K562 (cell line): ENCODE measurements at regions not wholly inside any gene's neighbourhood (a gene's known extent, or its start where the extent isn't known, plus 50 kb on each side); places are given as distances from the start of the nearest gene placed in this dataset.

Experiments used
- ATAC-seq: fragments of 200-7000 bp; cut with Tn5 transposase; 3 replicates; pipeline ENCODE4 v1.9.1; 2020; ENCODE audit warnings: moderate library complexity
- BruUV-seq: library from RNA; stranded (reverse); fragments of 400-500 nt; replicated peaks from 2 replicates; lab custom pipeline; 2021; lab: Mats Ljungman, UMichigan
- CTCF ChIA-PET: fragments of 300-600 bp; formaldehyde crosslinking; extraction: SDS; loops from one replicate; lab custom pipeline; 2021; ENCODE audit warnings: low intra/inter-chr PET ratio; lab: Yijun Ruan, JAX
- POLR2A ChIA-PET: fragments of 300-600, 350-650 bp; sonication (Branson Sonifier 250); formaldehyde crosslinking; extraction: SDS; loops from one replicate; lab custom pipeline; 2021; ENCODE audit warnings: antibody characterized with exemption, inconsistent platforms; lab: Yijun Ruan, JAX
- DNase-seq, 4 experiments: peaks; one replicate each; pipeline versions ENCODE4 v3.0.0 to v3.0.0-alpha.2; 2011 to 2018; ENCODE audit warnings: low spot score in 3 of 4, mixed read lengths in 3 of 4; ENCODE audit errors: extremely low read depth in 1 of 4
- FAIRE-seq: peaks from 2 replicates; lab custom pipeline; 2011; peaks lifted over from hg19 to GRCh38; lab: Jason Lieb, UNC
- H2AFZ ChIP-seq: 2 replicates; pipeline ENCODE4 v1.6.0; 2011; ENCODE audit warnings: low read depth, low read length, control low read depth, inconsistent platforms
- H3K27ac ChIP-seq: fragments of 200-600 bp; 3 replicates; pipeline ENCODE4 v1.8.0; 2011; ENCODE audit warnings: low read depth, mild to moderate bottlenecking, control low read depth, inconsistent platforms, low read length, moderate library complexity, mixed read lengths; ENCODE audit errors: extremely low read depth
- H3K27me3 ChIP-seq, 2 experiments: fragments of 300-600 bp in 1 of 2; 2 replicates in 1 of 2; 3 replicates in 1 of 2; pipeline versions ENCODE4 v1.6.0 to v1.8.0; 2011; ENCODE audit warnings: inconsistent platforms in 2 of 2, low read length in 2 of 2, mild to moderate bottlenecking in 1 of 2, mixed read lengths in 1 of 2, moderate library complexity in 1 of 2; ENCODE audit not compliant: control insufficient read depth in 2 of 2, insufficient read depth in 2 of 2
- H3K36me3 ChIP-seq: fragments of 300-600 bp; 3 replicates; pipeline ENCODE4 v1.8.0; 2011; ENCODE audit warnings: mild to moderate bottlenecking, low read length, inconsistent platforms; ENCODE audit not compliant: control insufficient read depth, insufficient read depth
- H3K4me1 ChIP-seq, 2 experiments: fragments of 200-600 bp in 1 of 2; replicated peaks in 1 of 2; 2 replicates in 1 of 2; 3 replicates in 1 of 2; pipeline versions ENCODE4 v1.5.1 to v1.8.0; 2011; ENCODE audit warnings: inconsistent platforms in 2 of 2, low read length in 2 of 2, mild to moderate bottlenecking in 1 of 2, mixed read lengths in 1 of 2, moderate library complexity in 1 of 2; ENCODE audit not compliant: control insufficient read depth in 2 of 2, insufficient read depth in 2 of 2
- H3K4me2 ChIP-seq: 2 replicates; pipeline ENCODE4 v1.6.1; 2011; ENCODE audit warnings: low read length, control low read depth, inconsistent platforms, mixed read lengths; ENCODE audit not compliant: insufficient read depth
- H3K4me3 ChIP-seq: fragments of 200-600 bp; sonication (generic), shearing (Covaris generic); 2 replicates; pipeline ENCODE4 v1.5.1; 2016; ENCODE audit warnings: control low read depth, inconsistent platforms
- H3K79me2 ChIP-seq: fragments of 200-600 bp; 3 replicates; pipeline ENCODE4 v1.8.0; 2011; ENCODE audit warnings: low read length, inconsistent platforms; ENCODE audit not compliant: control insufficient read depth, insufficient read depth
- H3K9ac ChIP-seq, 2 experiments: 2 replicates each; pipeline versions ENCODE4 v1.6.0 to v1.6.1; 2011; ENCODE audit warnings: low read depth in 2 of 2, low read length in 2 of 2, control low read depth in 1 of 2, inconsistent platforms in 1 of 2, mild to moderate bottlenecking in 1 of 2, mixed read lengths in 1 of 2; ENCODE audit not compliant: insufficient read depth in 1 of 2
- H3K9me1 ChIP-seq: one replicate; pipeline ENCODE4 v1.6.0; 2011; ENCODE audit warnings: inconsistent platforms, mild to moderate bottlenecking, low read length, moderate library complexity; ENCODE audit not compliant: control insufficient read depth, insufficient read depth
- H3K9me3 ChIP-seq: replicated peaks from 2 replicates; pipeline ENCODE4 v1.5.1; 2011; ENCODE audit warnings: low read depth, low read length, inconsistent platforms; ENCODE audit not compliant: control insufficient read depth, insufficient read depth
- H4K20me1 ChIP-seq: replicated peaks from 2 replicates; pipeline ENCODE4 v1.6.1; 2011; ENCODE audit warnings: low read length, inconsistent platforms, mixed read lengths; ENCODE audit not compliant: control insufficient read depth, insufficient read depth
- CCAR2 ChIP-seq: fragments of 200-400 bp; formaldehyde crosslinking; IDR thresholded peaks from 2 replicates; pipeline ENCODE4 v1.6.1; 2017; ENCODE audit warnings: mild to moderate bottlenecking, low read depth, low read length
- IRF9 ChIP-seq: fragments of 450-650 bp; IDR thresholded peaks from 2 replicates; pipeline ENCODE4 v1.6.1; 2016; ENCODE audit warnings: missing biosample characterization, missing genetic modification characterization
- OTX1 ChIP-seq: fragments of 450-650 bp; formaldehyde crosslinking; IDR thresholded peaks from 2 replicates; pipeline ENCODE4 v1.4.0; 2022; ENCODE audit warnings: mild to moderate bottlenecking
- POLR2AphosphoS2 ChIP-seq: IDR thresholded peaks from 2 replicates; pipeline ENCODE4 v1.6.1; 2012; ENCODE audit warnings: low read length, improper control_type of control experiment
- POLR2B ChIP-seq: fragments of 450-650 bp; IDR thresholded peaks from 2 replicates; pipeline ENCODE4 v1.6.1; 2018; ENCODE audit warnings: low read depth; ENCODE audit not compliant: partially characterized antibody
- RBBP5 ChIP-seq: fragments of 200-600 bp; sonication (generic); IDR thresholded peaks from 2 replicates; pipeline ENCODE4 v1.6.1; 2012; ENCODE audit warnings: borderline replicate concordance, mild to moderate bottlenecking, low read length, control low read depth, inconsistent platforms; ENCODE audit not compliant: insufficient read depth, poor library complexity, severe bottlenecking
- RNF2 ChIP-seq: sonication (generic); IDR thresholded peaks from 2 replicates; pipeline ENCODE4 v1.6.1; 2016
- SIN3B ChIP-seq: fragments of 450-650 bp; IDR thresholded peaks from 2 replicates; pipeline ENCODE4 v1.6.1; 2017; ENCODE audit warnings: low read depth, mild to moderate bottlenecking, moderate library complexity
- TFAP4 ChIP-seq: sonication (generic); formaldehyde crosslinking; IDR thresholded peaks from 2 replicates; pipeline ENCODE4 v1.8.0; 2022; ENCODE audit warnings: missing genetic modification reagents, mild to moderate bottlenecking, moderate library complexity, borderline replicate concordance
- ZNF124 ChIP-seq: sonication (generic); formaldehyde crosslinking; IDR thresholded peaks from 2 replicates; pipeline ENCODE4 v1.8.1; 2022; ENCODE audit warnings: missing genetic modification reagents
- ZNF655 ChIP-seq: fragments of 250-450 bp; sonication (Bioruptor Pico); IDR thresholded peaks from 2 replicates; pipeline ENCODE4 v1.5.0; 2021
- WGBS: fragments of 100-300 bp; shearing (Covaris generic); methylation state at CpG from one replicate; pipeline ENCODE4 v1.1.6; 2016; ENCODE audit warnings: low coverage, mixed read lengths; ENCODE audit not compliant: insufficient coverage; ENCODE audit errors: missing lambda C conversion rate; 5-methylcytosine and 5-hydroxymethylcytosine counted together
- in situ Hi-C: fragments of 300-500 bp; cut with MboI; formaldehyde crosslinking; loops from 4 replicates; pipeline ENCODE4 v1.15.0; 2018; ENCODE audit warnings: inconsistent platforms, mixed read lengths
- intact Hi-C: fragments of 100-400 bp; cut with micrococcal nuclease; formaldehyde crosslinking; loops from 2 replicates; pipeline ENCODE4 v1.14.2; 2022

- ChIA-PET CTCF (no interaction called here), POLR2A (no interaction called here)
- H3K79me2 ChIP-seq, result no peaks in the 10 kb centered on the region
- 0% methylated on average over 1 of the region's 1 CpG for WGBS
- H3K9me1 ChIP-seq, result no peaks in the 10 kb centered on the region
- DNase-seq, result no peak
- no peak overlapping the region for H2AFZ ChIP-seq
- no peaks in the 10 kb centered on the region for H3K4me1 ChIP-seq
- no peak overlapping the region for H3K27ac ChIP-seq
- intact Hi-C loops (no loop called here), in situ Hi-C loops (no loop called here)
- no peaks in the 10 kb centered on the region for H4K20me1 ChIP-seq
- ATAC-seq, result no peak
- H3K9me3 ChIP-seq, result no peaks in the 10 kb centered on the region
- no peaks in the 10 kb centered on the region for H3K36me3 ChIP-seq
- H3K9ac ChIP-seq, result no peak overlapping the region
- H3K4me2 ChIP-seq, result no peak overlapping the region
- no peaks in the 10 kb centered on the region for H3K27me3 ChIP-seq
- no TSS peak for BruUV-seq
- no peak for FAIRE-seq
- H3K4me3 ChIP-seq, result no peak overlapping the region
- TF ChIP-seq CCAR2 (no peak), OTX1 (CRISPR knock-in tag) (no peak), IRF9 (tag) (no peak), ZNF655 (CRISPR knock-in tag) (no peak), RNF2 (no peak), TFAP4 (CRISPR knock-in tag) (no peak), ZNF124 (CRISPR knock-in tag) (no peak), POLR2B (no peak), POLR2AphosphoS2 (no peak), RBBP5 (no peak), SIN3B (no peak)
These were observed 528.0 kb downstream of the DACH1 start for GRCh38 chr13:71339005-71339404.
